SK-N-SH treated with all-trans-retinoic acid at 6 μM for 48 hours (cell line): ENCODE measurements at regions not wholly inside any gene's neighbourhood (a gene's known extent, or its start where the extent isn't known, plus 50 kb on each side); places are given as distances from the start of the nearest gene placed in this dataset.

Experiments
- CREB5 ChIP-seq: fragments of 250-450 bp; sonication (Bioruptor Pico); IDR thresholded peaks from 2 replicates; pipeline ENCODE4 v1.5.1; 2020; ENCODE audit warnings: low read depth, mild to moderate bottlenecking, moderate library complexity
- TOX ChIP-seq: fragments of 250-450 bp; sonication (Bioruptor Pico); IDR thresholded peaks from 2 replicates; pipeline ENCODE4 v1.8.0; 2021; ENCODE audit warnings: mild to moderate bottlenecking, moderate library complexity, borderline replicate concordance
- ZFP30 ChIP-seq: fragments of 450-650 bp; formaldehyde crosslinking; IDR thresholded peaks from 2 replicates; pipeline ENCODE4 v1.5.0; 2022; ENCODE audit warnings: mild to moderate bottlenecking, moderate library complexity
- TF ChIP-seq, protein P1 (sequence below): fragments of 250-450 bp; sonication (Bioruptor Pico); IDR thresholded peaks from 2 replicates; pipeline ENCODE4 v1.8.0; 2020; ENCODE audit warnings: mild to moderate bottlenecking, moderate library complexity, borderline replicate concordance
- TF ChIP-seq, protein P2 (sequence below): fragments of 250-450 bp; sonication (Bioruptor Pico); IDR thresholded peaks from 2 replicates; pipeline ENCODE4 v1.8.0; 2021; ENCODE audit warnings: low read depth, mild to moderate bottlenecking, moderate library complexity, borderline replicate concordance

DNA sequence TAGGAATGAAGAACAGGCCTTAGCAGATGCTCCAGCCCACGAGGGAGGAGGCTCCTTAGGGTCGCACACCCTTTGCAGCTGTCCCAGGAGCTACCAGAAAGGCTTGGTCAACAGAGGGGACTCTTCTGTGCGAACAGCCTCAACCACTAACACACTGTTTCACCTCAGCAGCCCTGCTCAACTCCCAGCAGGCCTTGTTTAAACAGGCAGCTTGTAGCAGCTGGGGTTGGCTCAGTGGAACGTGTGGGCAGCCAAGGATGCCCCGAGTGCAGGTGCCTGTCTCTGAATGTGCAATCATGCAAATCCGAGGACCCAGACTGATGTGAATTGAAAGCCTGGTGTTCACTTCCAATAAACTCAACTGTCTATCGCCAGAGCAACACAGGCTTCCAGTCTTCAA, 88.7 kb upstream of the CXCR4 start:
- TF ChIP-seq CREB5 (CRISPR knock-in tag): no peak
- TF ChIP-seq, protein P1, sequence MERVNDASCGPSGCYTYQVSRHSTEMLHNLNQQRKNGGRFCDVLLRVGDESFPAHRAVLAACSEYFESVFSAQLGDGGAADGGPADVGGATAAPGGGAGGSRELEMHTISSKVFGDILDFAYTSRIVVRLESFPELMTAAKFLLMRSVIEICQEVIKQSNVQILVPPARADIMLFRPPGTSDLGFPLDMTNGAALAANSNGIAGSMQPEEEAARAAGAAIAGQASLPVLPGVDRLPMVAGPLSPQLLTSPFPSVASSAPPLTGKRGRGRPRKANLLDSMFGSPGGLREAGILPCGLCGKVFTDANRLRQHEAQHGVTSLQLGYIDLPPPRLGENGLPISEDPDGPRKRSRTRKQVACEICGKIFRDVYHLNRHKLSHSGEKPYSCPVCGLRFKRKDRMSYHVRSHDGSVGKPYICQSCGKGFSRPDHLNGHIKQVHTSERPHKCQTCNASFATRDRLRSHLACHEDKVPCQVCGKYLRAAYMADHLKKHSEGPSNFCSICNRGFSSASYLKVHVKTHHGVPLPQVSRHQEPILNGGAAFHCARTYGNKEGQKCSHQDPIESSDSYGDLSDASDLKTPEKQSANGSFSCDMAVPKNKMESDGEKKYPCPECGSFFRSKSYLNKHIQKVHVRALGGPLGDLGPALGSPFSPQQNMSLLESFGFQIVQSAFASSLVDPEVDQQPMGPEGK: no peak
- TF ChIP-seq ZFP30 (CRISPR knock-in tag): no peak
- no peak for TF ChIP-seq TOX (CRISPR knock-in tag)
- TF ChIP-seq, protein P2, sequence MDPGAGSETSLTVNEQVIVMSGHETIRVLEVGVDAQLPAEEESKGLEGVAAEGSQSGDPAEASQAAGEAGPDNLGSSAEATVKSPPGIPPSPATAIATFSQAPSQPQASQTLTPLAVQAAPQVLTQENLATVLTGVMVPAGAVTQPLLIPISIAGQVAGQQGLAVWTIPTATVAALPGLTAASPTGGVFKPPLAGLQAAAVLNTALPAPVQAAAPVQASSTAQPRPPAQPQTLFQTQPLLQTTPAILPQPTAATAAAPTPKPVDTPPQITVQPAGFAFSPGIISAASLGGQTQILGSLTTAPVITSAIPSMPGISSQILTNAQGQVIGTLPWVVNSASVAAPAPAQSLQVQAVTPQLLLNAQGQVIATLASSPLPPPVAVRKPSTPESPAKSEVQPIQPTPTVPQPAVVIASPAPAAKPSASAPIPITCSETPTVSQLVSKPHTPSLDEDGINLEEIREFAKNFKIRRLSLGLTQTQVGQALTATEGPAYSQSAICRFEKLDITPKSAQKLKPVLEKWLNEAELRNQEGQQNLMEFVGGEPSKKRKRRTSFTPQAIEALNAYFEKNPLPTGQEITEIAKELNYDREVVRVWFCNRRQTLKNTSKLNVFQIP (CRISPR knock-in tag): no peak
